Immature natural killer cell (primary cell): ENCODE measurements at regions not wholly inside any gene's neighbourhood (a gene's known extent, or its start where the extent isn't known, plus 50 kb on each side); places are given as distances from the start of the nearest gene placed in this dataset.

Source experiments
- DNase-seq, 3 donors: peaks; one replicate each; pipeline ENCODE4 v3.0.0; 2022; ENCODE audit warnings: mixed read lengths in 1 of 3
- H3K27ac Mint-ChIP-seq, 6 donors: one replicate each; pipeline ENCODE4 v1.8.0; 2020; ENCODE audit warnings: mixed read lengths in 6 of 6, mild to moderate bottlenecking in 5 of 6, inconsistent platforms in 4 of 6, moderate library complexity in 3 of 6
- H3K27me3 Mint-ChIP-seq, 3 donors: one replicate each; pipeline ENCODE4 v1.8.0; 2020 to 2021; ENCODE audit warnings: low read depth in 3 of 3, mild to moderate bottlenecking in 3 of 3, mixed read lengths in 3 of 3, moderate library complexity in 3 of 3, inconsistent platforms in 1 of 3
- H3K36me3 Mint-ChIP-seq, 3 donors: one replicate each; pipeline ENCODE4 v1.8.0; 2020; ENCODE audit warnings: mixed read lengths in 3 of 3, inconsistent platforms in 2 of 3, mild to moderate bottlenecking in 2 of 3
- H3K4me1 Mint-ChIP-seq, 2 donors: one replicate each; pipeline ENCODE4 v1.8.0; 2020; ENCODE audit warnings: inconsistent platforms in 2 of 2, mild to moderate bottlenecking in 2 of 2, mixed read lengths in 2 of 2, moderate library complexity in 1 of 2
- H3K4me3 Mint-ChIP-seq, 5 donors: one replicate each; pipeline ENCODE4 v1.8.0; 2020; ENCODE audit warnings: mild to moderate bottlenecking in 5 of 5, mixed read lengths in 5 of 5, inconsistent platforms in 3 of 5, moderate library complexity in 3 of 5
- H3K9me3 Mint-ChIP-seq, 6 donors: one replicate each; pipeline ENCODE4 v1.8.0; 2020; ENCODE audit warnings: mild to moderate bottlenecking in 6 of 6, mixed read lengths in 6 of 6, inconsistent platforms in 4 of 6, moderate library complexity in 3 of 6

DNA sequence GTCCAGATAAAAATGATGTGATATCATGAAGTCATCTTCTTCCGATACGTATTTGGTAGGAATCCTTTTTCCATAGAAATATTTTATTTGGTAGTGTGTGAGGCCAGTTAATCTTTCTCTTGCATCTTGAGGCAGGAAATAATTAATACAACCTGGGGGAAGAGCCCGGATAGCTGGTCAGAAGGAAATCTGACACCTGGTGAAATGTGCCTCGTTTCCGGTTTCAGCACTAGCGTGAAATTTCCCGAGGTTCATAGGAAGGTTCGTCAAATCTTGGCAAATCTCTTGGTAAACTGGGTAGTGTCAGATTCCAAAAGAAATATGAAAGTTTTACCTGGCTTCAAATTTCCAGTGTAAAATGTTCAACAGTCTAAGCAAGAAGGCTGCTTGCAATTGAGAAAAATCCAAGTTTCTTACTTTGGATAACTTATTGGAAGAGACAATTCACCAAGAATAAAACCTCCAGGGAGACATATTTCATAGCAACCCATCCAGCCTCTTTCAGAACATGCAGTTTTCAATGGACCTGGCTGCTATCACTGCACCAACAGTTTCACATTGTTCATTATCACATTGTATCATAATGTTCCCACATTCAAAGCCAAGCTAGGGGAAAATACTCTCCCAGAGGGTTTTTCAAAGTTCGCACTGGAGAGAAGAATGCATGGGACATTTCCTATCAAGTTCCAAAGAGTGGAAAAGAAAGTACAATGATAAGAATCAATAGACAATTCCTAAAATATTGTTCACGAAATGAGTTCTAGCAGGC, 454.5 kb upstream of the CITED2 start:
- no peak overlapping the region for H3K4me3 Mint-ChIP-seq
- H3K9me3 Mint-ChIP-seq, result peaks cover 0 to 2% (median 0%) of the 10 kb centered on the region in 6 donors
- H3K27ac Mint-ChIP-seq, result no peak overlapping the region
- no peaks in the 10 kb centered on the region for H3K4me1 Mint-ChIP-seq
- no peaks in the 10 kb centered on the region for H3K36me3 Mint-ChIP-seq
- peaks cover 7 to 8% (median 7%) of the 10 kb centered on the region in 3 donors for H3K27me3 Mint-ChIP-seq
- DNase-seq, result no peak

DNA sequence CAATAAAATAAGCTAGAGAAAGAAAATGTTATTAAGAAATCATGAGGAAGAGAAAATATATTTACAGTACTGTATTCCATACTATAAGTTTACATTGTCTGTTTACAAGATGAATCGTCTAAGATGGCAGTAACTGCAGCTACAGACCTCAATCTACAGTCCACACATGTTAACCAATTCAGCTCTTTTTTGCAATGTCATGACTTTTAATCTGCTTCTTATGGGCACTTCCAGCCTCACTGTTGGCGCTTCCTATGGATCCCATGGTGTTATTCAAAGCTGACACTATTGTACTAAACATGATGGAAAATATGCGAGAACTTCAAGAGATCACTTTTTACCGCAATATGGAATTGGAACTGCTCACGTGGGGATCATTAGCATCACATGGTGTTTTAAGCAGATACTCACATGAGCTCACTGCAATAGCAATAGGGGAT, 451.5 kb upstream of the CITED2 start:
- Mint-ChIP-seq H3K36me3 (no peaks in the 10 kb centered on the region), H3K4me3 (no peak overlapping the region), H3K9me3 (peaks cover 0 to 2% (median 0%) of the 10 kb centered on the region in 6 donors), H3K27me3 (peaks cover 7 to 9% (median 8%) of the 10 kb centered on the region in 3 donors), H3K27ac (no peak overlapping the region), H3K4me1 (no peaks in the 10 kb centered on the region)
- no peak for DNase-seq

DNA sequence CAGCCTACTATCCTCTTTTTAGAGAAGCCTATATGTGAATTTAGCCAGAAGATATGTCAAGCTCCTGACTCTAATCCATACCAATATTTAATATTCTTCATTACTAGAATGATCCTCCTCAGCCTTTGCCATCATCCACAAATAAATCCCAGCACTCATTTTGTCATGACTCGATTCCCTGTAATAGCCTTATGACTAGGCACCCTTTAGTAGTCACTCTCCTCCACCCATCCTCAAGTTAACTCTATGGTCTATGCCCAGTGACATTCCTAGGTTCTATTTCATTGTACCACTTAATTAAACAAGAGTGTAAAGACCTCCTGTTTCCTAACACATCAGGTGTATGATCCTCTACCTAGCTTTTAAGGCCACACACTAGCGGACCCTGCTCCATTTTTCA, 450.4 kb upstream of the CITED2 start:
- no peaks in the 10 kb centered on the region for H3K36me3 Mint-ChIP-seq
- no peak for DNase-seq
- H3K27me3 Mint-ChIP-seq, result peaks cover 7 to 11% (median 9%) of the 10 kb centered on the region in 3 donors
- H3K4me1 Mint-ChIP-seq, result no peaks in the 10 kb centered on the region
- peaks cover 0 to 2% (median 0%) of the 10 kb centered on the region in 6 donors for H3K9me3 Mint-ChIP-seq
- H3K27ac Mint-ChIP-seq, result no peak overlapping the region
- no peak overlapping the region for H3K4me3 Mint-ChIP-seq

DNA sequence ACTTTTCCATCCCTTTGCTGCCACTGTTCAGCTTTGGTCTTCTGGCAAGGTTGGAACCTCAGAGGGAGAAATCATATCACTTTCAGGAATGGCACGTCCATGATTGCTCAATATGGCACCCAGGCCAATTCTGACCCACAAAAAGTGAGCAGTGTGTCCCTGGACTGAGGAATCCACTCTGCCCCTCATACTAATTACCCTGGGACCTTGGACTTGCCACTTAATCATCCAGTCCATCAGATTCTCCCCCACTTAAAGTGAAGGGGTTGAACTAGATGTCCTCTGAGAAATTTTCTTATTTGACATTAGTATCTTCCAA, 449.3 kb upstream of the CITED2 start:
- no peak overlapping the region for H3K27ac Mint-ChIP-seq
- H3K27me3 Mint-ChIP-seq, result peaks cover 7 to 14% (median 9%) of the 10 kb centered on the region in 3 donors
- no peaks in the 10 kb centered on the region for H3K36me3 Mint-ChIP-seq
- peaks cover 0 to 2% (median 0%) of the 10 kb centered on the region in 6 donors for H3K9me3 Mint-ChIP-seq
- no peak for DNase-seq
- H3K4me3 Mint-ChIP-seq, result no peak overlapping the region
- H3K4me1 Mint-ChIP-seq, result no peaks in the 10 kb centered on the region

DNA sequence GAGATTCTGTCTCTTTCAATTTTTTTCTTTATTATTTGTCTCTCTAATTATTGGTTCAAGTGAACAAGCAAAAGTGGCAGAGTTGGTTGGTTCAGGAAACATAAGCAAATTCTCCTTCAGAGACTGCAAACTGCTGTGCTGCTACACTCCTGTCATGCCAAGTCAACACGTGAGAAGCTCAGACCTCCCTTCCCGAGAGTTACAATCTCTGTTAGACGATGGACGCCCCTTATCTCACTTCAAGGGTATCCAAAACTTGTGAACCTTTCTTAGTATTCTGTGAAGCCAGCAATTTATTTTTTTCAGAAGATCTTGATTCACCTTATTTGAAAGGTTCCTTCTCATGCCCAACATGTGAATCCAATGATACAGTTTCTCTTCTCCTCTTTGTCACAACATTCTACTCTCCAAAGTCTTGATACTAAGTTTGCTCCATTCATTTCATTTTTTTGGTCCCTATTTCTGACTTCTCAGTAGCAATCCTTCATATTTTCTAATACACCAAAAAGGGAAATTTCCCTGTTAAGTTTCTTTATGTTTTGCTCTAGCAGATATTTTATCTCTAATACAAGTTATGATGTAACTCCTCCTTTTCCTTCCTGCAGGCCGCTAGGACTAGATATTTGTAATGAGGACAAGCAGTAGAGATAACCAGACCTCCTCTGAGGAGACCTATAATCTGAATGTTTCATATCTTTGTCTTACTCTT, 448.8 kb upstream of the CITED2 start:
- H3K27me3 Mint-ChIP-seq, result peaks cover 7 to 14% (median 9%) of the 10 kb centered on the region in 3 donors
- no peak for DNase-seq
- no peaks in the 10 kb centered on the region for H3K4me1 Mint-ChIP-seq
- H3K36me3 Mint-ChIP-seq, result no peaks in the 10 kb centered on the region
- H3K9me3 Mint-ChIP-seq, result peaks cover 0 to 2% (median 0%) of the 10 kb centered on the region in 6 donors
- H3K27ac Mint-ChIP-seq, result no peak overlapping the region
- H3K4me3 Mint-ChIP-seq, result no peak overlapping the region

DNA sequence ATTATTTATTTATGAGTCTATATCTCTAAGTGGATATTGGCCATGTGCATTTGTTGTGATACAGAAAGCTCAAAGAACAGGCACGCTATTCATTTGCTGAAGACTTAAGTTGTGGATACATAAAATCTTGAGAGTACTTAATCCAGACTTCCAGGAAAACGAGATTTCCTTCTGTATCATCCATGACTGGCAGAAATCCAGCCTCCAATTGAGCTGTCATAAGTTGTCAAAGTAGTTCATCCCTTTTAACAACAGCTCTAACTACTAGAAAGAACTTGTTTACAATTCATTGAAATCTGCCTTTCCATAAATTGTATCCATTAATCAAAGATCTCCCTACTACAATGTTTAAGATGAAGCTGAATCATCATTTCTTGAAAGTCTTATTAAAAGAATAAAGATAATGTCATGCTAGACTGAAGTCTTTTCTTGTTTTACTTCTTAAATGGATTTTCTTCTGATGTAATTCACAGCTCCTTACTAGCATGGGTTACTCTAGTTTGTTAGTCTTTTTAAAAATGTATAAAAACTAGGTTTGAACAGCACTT, 447.3 kb upstream of the CITED2 start:
- no peak overlapping the region for H3K27ac Mint-ChIP-seq
- peaks cover 2 to 12% (median 5%) of the 10 kb centered on the region in 3 donors for H3K27me3 Mint-ChIP-seq
- DNase-seq, result no peak
- peaks cover 0 to 2% (median 0%) of the 10 kb centered on the region in 6 donors for H3K9me3 Mint-ChIP-seq
- H3K4me1 Mint-ChIP-seq, result no peaks in the 10 kb centered on the region
- no peak overlapping the region for H3K4me3 Mint-ChIP-seq
- H3K36me3 Mint-ChIP-seq, result no peaks in the 10 kb centered on the region

DNA sequence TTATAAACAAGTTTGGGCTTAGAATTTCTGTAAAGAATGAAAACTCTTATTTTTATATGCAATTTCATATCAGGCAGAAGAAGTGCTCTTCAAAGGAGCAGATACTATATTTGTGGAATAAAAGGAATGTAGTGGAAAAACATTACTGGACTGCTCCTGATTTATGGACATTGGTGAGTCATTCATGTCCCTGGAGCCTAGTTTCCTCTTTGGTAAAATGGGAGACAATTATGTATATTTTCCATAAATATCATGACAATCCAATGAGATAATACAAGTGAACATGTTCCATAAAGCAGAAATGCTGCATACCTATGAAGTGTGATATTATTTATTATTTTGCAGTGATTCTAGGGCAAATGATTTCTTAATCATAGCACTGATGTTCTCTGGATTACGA, 445.8 kb upstream of the CITED2 start:
- Mint-ChIP-seq H3K4me1 (no peaks in the 10 kb centered on the region), H3K27me3 (peaks cover 4 to 10% (median 6%) of the 10 kb centered on the region in 3 donors), H3K36me3 (no peaks in the 10 kb centered on the region), H3K27ac (no peak overlapping the region), H3K4me3 (no peak overlapping the region), H3K9me3 (peaks cover 0 to 2% (median 0%) of the 10 kb centered on the region in 6 donors)
- DNase-seq, result no peak

DNA sequence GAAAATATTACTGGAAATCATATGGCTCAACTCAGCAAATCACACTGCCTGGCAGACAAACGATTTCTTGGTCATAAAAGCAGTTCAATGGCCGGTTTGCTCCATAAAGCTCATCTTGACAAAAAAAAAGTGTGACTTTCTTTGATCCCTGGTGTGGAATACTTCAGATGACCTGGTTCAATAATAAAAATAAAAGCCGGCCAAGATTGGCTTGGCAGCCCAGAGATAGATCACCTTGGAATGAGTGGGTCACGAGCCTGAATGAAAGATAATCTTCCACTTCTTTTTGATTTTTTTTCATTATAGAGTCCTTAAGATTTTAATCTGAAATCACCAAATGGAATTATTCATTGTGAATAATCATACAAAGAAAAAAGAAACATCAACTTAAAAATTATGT, 445.3 kb upstream of the CITED2 start:
- no peak for DNase-seq

DNA sequence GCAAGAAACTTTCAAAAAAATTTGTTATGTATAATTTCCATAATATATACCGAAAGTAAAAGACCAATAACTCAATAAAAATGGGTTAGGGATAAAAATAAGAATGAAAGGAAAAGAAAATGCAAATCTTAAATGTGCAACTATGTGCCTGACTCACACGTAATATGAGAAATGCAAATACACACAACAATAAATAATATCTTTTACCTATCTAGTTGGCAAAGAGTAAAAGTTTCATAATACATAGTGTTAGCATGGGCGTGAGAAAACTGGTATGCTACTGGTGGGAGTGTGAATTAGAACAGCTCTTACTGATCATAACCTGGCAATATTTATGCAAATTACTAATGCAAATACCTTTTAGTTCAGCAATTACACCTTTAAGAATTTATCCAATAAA, 438.5 kb upstream of the CITED2 start:
- H3K4me3 Mint-ChIP-seq, result no peak overlapping the region
- DNase-seq, result no peak
- H3K36me3 Mint-ChIP-seq, result no peaks in the 10 kb centered on the region
- no peaks in the 10 kb centered on the region for H3K4me1 Mint-ChIP-seq
- no peak overlapping the region for H3K27ac Mint-ChIP-seq
- H3K27me3 Mint-ChIP-seq, result peaks cover 0 to 2% (median 2%) of the 10 kb centered on the region in 3 donors
- H3K9me3 Mint-ChIP-seq, result peaks cover 0 to 5% (median 0%) of the 10 kb centered on the region in 6 donors

More for the DNA sequence above, 445.3 kb upstream of the CITED2 start:
- H3K4me3 Mint-ChIP-seq, result no peak overlapping the region
- H3K4me1 Mint-ChIP-seq, result no peaks in the 10 kb centered on the region
- no peak overlapping the region for H3K27ac Mint-ChIP-seq
- H3K27me3 Mint-ChIP-seq, result peaks cover 2 to 10% (median 6%) of the 10 kb centered on the region in 3 donors
- no peaks in the 10 kb centered on the region for H3K9me3 Mint-ChIP-seq
- H3K36me3 Mint-ChIP-seq, result no peaks in the 10 kb centered on the region

DNA sequence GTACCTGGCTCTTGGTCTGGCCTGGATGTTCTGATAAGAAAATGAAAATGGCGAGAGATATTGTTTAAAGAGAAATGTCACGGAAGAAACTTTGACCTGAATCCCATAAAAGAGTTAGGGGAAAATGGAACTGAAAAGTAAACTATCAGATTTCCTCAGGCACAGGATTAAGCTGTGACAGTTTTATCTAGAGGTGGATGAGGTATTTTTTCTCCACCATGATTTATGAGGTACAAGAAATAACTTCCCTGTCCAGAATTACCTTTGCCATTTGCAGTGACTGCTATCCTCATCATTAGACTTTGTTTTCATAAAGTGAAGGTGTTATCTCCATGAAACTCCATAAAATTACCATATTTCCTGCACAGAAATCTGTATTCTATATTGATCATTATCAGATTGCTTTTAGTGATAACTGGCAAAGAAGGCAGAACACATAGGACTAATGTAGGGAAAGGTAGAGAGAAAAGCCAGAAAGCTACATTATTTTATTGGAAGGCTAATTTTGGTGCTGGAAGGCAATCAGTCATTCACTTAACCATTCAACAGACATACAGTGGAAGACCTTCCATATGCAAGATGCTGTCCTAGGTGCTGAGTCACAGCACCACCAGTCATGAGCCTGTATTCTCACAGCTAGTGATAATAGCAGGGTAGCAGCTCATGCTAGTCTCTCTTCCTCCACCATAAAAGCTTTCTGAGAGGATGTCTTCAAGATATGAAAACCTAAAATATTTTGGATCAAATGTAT, 427.3 kb upstream of the CITED2 start:
- Mint-ChIP-seq H3K4me1 (no peaks in the 10 kb centered on the region), H3K27me3 (peaks cover 0 to 11% (median 7%) of the 10 kb centered on the region in 3 donors), H3K36me3 (no peaks in the 10 kb centered on the region)

DNA sequence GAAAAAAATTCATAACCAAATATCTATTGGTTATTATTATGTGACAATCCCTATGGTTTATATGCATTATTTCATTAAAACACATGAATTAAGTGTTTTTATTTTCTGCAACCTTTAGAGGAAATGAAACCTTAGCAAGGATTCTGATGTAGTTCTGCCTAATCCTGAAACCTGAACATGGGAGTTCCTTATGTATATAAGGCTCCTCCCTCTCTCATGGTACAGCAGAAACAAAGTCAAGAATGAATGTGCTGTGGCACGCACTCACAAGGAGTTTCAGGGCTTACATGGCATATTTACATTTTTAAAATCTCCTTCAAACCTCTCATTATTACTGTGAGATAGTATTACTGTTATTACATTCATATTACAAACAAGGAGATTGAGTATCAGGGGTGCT, 426.4 kb upstream of the CITED2 start:
- no peak for DNase-seq
- peaks cover 0 to 3% (median 0%) of the 10 kb centered on the region in 6 donors for H3K9me3 Mint-ChIP-seq
- no peak overlapping the region for H3K27ac Mint-ChIP-seq
- no peak overlapping the region for H3K4me3 Mint-ChIP-seq
- peaks cover 0 to 11% (median 9%) of the 10 kb centered on the region in 3 donors for H3K27me3 Mint-ChIP-seq
- H3K4me1 Mint-ChIP-seq, result no peaks in the 10 kb centered on the region
- no peaks in the 10 kb centered on the region for H3K36me3 Mint-ChIP-seq

More for the DNA sequence above, 427.3 kb upstream of the CITED2 start:
- Mint-ChIP-seq H3K4me3 (no peak overlapping the region), H3K27ac (no peak overlapping the region), H3K9me3 (peaks cover 0 to 3% (median 0%) of the 10 kb centered on the region in 6 donors)
- DNase-seq, result no peak

DNA sequence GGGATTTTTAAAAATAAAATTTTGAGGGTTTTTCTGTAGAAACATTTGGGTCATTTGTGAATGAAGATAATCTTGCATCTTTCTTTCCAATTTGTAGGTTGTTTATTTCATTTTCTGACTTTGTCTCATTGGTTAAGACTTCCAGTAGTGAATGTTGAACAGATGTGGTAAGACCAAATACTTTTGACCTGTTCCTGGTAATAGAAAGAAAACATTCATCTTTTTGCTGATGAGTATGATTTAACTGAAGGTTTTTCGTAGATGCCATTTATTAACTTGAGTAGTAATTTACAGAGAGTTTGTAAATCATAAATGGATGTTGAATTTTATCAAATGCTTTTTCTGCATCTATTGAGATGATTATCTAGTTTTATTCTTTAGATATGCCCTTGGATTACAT, 416.1 kb upstream of the CITED2 start:
- Mint-ChIP-seq H3K36me3 (no peaks in the 10 kb centered on the region), H3K27me3 (peaks cover 0 to 5% (median under 1%) of the 10 kb centered on the region in 3 donors), H3K4me1 (no peaks in the 10 kb centered on the region), H3K9me3 (no peaks in the 10 kb centered on the region), H3K27ac (no peak overlapping the region), H3K4me3 (no peak overlapping the region)
- no peak for DNase-seq

DNA sequence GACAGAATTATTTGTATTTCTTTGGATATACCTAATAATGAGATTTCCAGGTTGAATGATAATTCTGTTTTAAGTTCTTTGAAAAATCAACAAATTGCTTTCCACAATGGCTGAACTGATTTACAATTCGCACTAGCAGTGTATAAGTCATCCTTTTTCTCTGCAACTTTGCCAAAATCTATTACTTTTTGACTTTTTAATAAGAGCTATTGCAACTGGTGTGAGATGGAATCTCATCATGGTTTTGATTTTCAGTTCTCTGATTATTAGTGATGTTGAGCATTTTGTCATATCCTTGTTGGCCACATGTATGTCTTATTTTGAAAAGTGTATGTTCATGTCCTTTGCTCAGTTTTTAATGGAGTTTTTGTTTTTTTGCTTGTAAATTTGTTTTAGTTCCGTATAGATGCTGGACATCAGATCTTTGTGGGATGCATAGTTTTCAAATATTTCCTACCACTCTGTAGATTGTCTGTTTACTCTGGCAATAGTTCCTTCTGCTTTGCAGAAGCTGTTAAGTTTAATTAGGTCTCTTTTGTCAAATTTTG, 409.8 kb upstream of the CITED2 start:
- H3K9me3 Mint-ChIP-seq, result peaks cover 0 to 6% (median 0%) of the 10 kb centered on the region in 6 donors
- H3K36me3 Mint-ChIP-seq, result no peaks in the 10 kb centered on the region
- peaks cover 0 to 8% (median 2%) of the 10 kb centered on the region in 3 donors for H3K27me3 Mint-ChIP-seq
- no peak for DNase-seq
- no peak overlapping the region for H3K4me3 Mint-ChIP-seq
- no peak overlapping the region for H3K27ac Mint-ChIP-seq
- H3K4me1 Mint-ChIP-seq, result no peaks in the 10 kb centered on the region
